Gastrocnemius medialis (tissue), 4 donors: ENCODE measurements at regions not wholly inside any gene's neighbourhood (a gene's known extent, or its start where the extent isn't known, plus 50 kb on each side); places are given as distances from the start of the nearest gene placed in this dataset.

Source experiments
- CTCF ChIP-seq, 5 experiments: fragments of 450-650 bp in 3 of 5; fragments of 200-600 bp in 2 of 5; sonication (generic) in 2 of 5; IDR thresholded peaks in 4 of 5; conservative IDR thresholded peaks in 1 of 5; 1 replicate in 4 of 5; 2 replicates in 1 of 5; pipeline ENCODE4 v1.5.1; 2016 to 2019; ENCODE audit warnings: antibody characterized with exemption in 5 of 5, mild to moderate bottlenecking in 3 of 5, moderate library complexity in 3 of 5
- POLR2A ChIP-seq, 2 donors: fragments of 450-650 bp; IDR thresholded peaks; one replicate each; pipeline ENCODE4 v1.6.1; 2017; ENCODE audit warnings: antibody characterized with exemption in 2 of 2, mild to moderate bottlenecking in 2 of 2, moderate library complexity in 2 of 2

- TF ChIP-seq CTCF (IDR thresholded peaks at IDR 0.05 in 4 of 5, conservative IDR thresholded peaks at IDR 0.05 in 1 of 5) (no peak), POLR2A (IDR thresholded peaks at IDR 0.05) (no peak)
Measured at GRCh38 chr2:41697389-41697788, 350.4 kb upstream of the PKDCC start.
